ENCODE measurements at regions not wholly inside any gene's neighbourhood (a gene's known extent, or its start where the extent isn't known, plus 50 kb on each side); places are given as distances from the start of the nearest gene placed in this dataset.

- DNase-seq (ENCODE audit: low spot score) (no peak), ATAC-seq (ENCODE audit: low read depth) (no peak)
- Histone ChIP-seq H3K36me3 (ENCODE audit: low read depth) (no peaks in the 10 kb centered on the region), H3K27me3 (ENCODE audit: insufficient read depth, poor library complexity, severe bottlenecking) (no peaks in the 10 kb centered on the region), H3K4me3 (ENCODE audit: severe bottlenecking) (no peak overlapping the region), H3K9me3 (ENCODE audit: severe bottlenecking) (no peaks in the 10 kb centered on the region), H3K4me1 (ENCODE audit: insufficient read depth, poor library complexity, severe bottlenecking) (peaks cover 22% of the 10 kb centered on the region), H3K27ac (ENCODE audit: poor library complexity, severe bottlenecking) (peak overlapping the region; percentile 31)
- no peak for TF ChIP-seq CTCF (IDR thresholded peaks at IDR 0.05; ENCODE audit: poor library complexity, severe bottlenecking)
These were observed 486.1 kb downstream of the SEMA3D start for GRCh38 chr7:84700563-84701370.

GRCh38 chr7:84697506-84697905 is 489.4 kb downstream of the SEMA3D start:
- Histone ChIP-seq H3K27ac (ENCODE audit: poor library complexity, severe bottlenecking) (peak overlapping the region; percentile 33), H3K9me3 (ENCODE audit: severe bottlenecking) (no peaks in the 10 kb centered on the region), H3K27me3 (ENCODE audit: insufficient read depth, poor library complexity, severe bottlenecking) (no peaks in the 10 kb centered on the region), H3K4me1 (ENCODE audit: insufficient read depth, poor library complexity, severe bottlenecking) (peaks cover 22% of the 10 kb centered on the region), H3K4me3 (ENCODE audit: severe bottlenecking) (no peak overlapping the region), H3K36me3 (ENCODE audit: low read depth) (no peaks in the 10 kb centered on the region)
- TF ChIP-seq CTCF (IDR thresholded peaks at IDR 0.05; ENCODE audit: poor library complexity, severe bottlenecking), result no peak
- DNase-seq (ENCODE audit: low spot score), result no peak
- peak; percentile 85 for ATAC-seq (ENCODE audit: low read depth)

- Histone ChIP-seq H3K27ac (ENCODE audit: poor library complexity, severe bottlenecking) (no peak overlapping the region), H3K4me1 (ENCODE audit: insufficient read depth, poor library complexity, severe bottlenecking) (peaks cover 19% of the 10 kb centered on the region), H3K27me3 (ENCODE audit: insufficient read depth, poor library complexity, severe bottlenecking) (no peaks in the 10 kb centered on the region), H3K36me3 (ENCODE audit: low read depth) (no peaks in the 10 kb centered on the region), H3K4me3 (ENCODE audit: severe bottlenecking) (no peak overlapping the region), H3K9me3 (ENCODE audit: severe bottlenecking) (no peaks in the 10 kb centered on the region)
- TF ChIP-seq CTCF (IDR thresholded peaks at IDR 0.05; ENCODE audit: poor library complexity, severe bottlenecking), result no peak
- ATAC-seq (ENCODE audit: low read depth) (no peak), DNase-seq (ENCODE audit: low spot score) (no peak)
These were observed 493.4 kb downstream of the SEMA3D start for GRCh38 chr7:84693483-84693882.

GRCh38 chr7:84688671-84689070 is 494.1 kb upstream of the SEMA3A start:
- peak overlapping the region; percentile 50 for H3K27ac ChIP-seq (ENCODE audit: poor library complexity, severe bottlenecking)

More at GRCh38 chr7:84688671-84689070, 494.1 kb upstream of the SEMA3A start:
- ATAC-seq (ENCODE audit: low read depth), result peak; percentile 87
- peaks cover 19% of the 10 kb centered on the region for H3K4me1 ChIP-seq (ENCODE audit: insufficient read depth, poor library complexity, severe bottlenecking)
- no peaks in the 10 kb centered on the region for H3K36me3 ChIP-seq (ENCODE audit: low read depth)
- no peak for DNase-seq (ENCODE audit: low spot score)
- no peaks in the 10 kb centered on the region for H3K27me3 ChIP-seq (ENCODE audit: insufficient read depth, poor library complexity, severe bottlenecking)
- TF ChIP-seq CTCF (IDR thresholded peaks at IDR 0.05; ENCODE audit: poor library complexity, severe bottlenecking), result no peak
- H3K4me3 ChIP-seq (ENCODE audit: severe bottlenecking), result no peak overlapping the region
- no peaks in the 10 kb centered on the region for H3K9me3 ChIP-seq (ENCODE audit: severe bottlenecking)

Measured in RWPE2 (cell line).